ENCODE measurements at regions not wholly inside any gene's neighbourhood (a gene's known extent, or its start where the extent isn't known, plus 50 kb on each side); places are given as distances from the start of the nearest gene placed in this dataset.

GRCh38 chr6:120108061-120108795 is 758.7 kb upstream of the MAN1A1 start:
- no peak for DNase-seq (ENCODE audit: low read depth, low spot score)

GRCh38 chr6:120103618-120104017 is 754.1 kb upstream of the MAN1A1 start:
- no peak for DNase-seq (ENCODE audit: low read depth, low spot score)

GRCh38 chr6:120096696-120097260 is 747.2 kb upstream of the MAN1A1 start:
- no peak for DNase-seq (ENCODE audit: low read depth, low spot score)

- no peak for DNase-seq (ENCODE audit: low read depth, low spot score)
Measured at GRCh38 chr6:120083186-120083585, 733.6 kb upstream of the MAN1A1 start.

- peak; percentile 5 for DNase-seq (ENCODE audit: low read depth, low spot score)
Measured at GRCh38 chr6:120077489-120077888, 727.9 kb upstream of the MAN1A1 start.

GRCh38 chr6:120058410-120058809 is 708.8 kb upstream of the MAN1A1 start:
- no peak for DNase-seq (ENCODE audit: low read depth, low spot score)

- no peak for DNase-seq (ENCODE audit: low read depth, low spot score)
Measured at GRCh38 chr6:120056085-120056484, 706.5 kb upstream of the MAN1A1 start.

- DNase-seq (ENCODE audit: low read depth, low spot score), result no peak
Measured at GRCh38 chr6:120055071-120055470, 705.5 kb upstream of the MAN1A1 start.

GRCh38 chr6:120039664-120040063 is 690.1 kb upstream of the MAN1A1 start:
- DNase-seq (ENCODE audit: low read depth, low spot score), result no peak

GRCh38 chr6:120031837-120032236 is 682.3 kb upstream of the MAN1A1 start:
- DNase-seq (ENCODE audit: low read depth, low spot score), result no peak

- no peak for DNase-seq (ENCODE audit: low read depth, low spot score)
Measured at GRCh38 chr6:120026791-120027190, 677.2 kb upstream of the MAN1A1 start.

GRCh38 chr6:120010075-120010474 is 660.5 kb upstream of the MAN1A1 start:
- no peak for DNase-seq (ENCODE audit: low read depth, low spot score)

GRCh38 chr6:120005292-120005976 is 655.9 kb upstream of the MAN1A1 start:
- no peak for DNase-seq (ENCODE audit: low read depth, low spot score)

- no peak for DNase-seq (ENCODE audit: low read depth, low spot score)
Measured at GRCh38 chr6:119986934-119987549, 637.5 kb upstream of the MAN1A1 start.

GRCh38 chr6:119985952-119986736 is 636.6 kb upstream of the MAN1A1 start:
- DNase-seq (ENCODE audit: low read depth, low spot score), result no peak

- DNase-seq (ENCODE audit: low read depth, low spot score), result no peak
Measured at GRCh38 chr6:119980802-119981201, 631.2 kb upstream of the MAN1A1 start.

GRCh38 chr6:119979862-119980261 is 630.3 kb upstream of the MAN1A1 start:
- DNase-seq (ENCODE audit: low read depth, low spot score), result no peak

GRCh38 chr6:119978274-119978889 is 628.8 kb upstream of the MAN1A1 start:
- DNase-seq (ENCODE audit: low read depth, low spot score), result peak; percentile 47

- DNase-seq (ENCODE audit: low read depth, low spot score), result no peak
Measured at GRCh38 chr6:119974430-119975159, 625.0 kb upstream of the MAN1A1 start.

- no peak for DNase-seq (ENCODE audit: low read depth, low spot score)
Measured at GRCh38 chr6:119966484-119966883, 616.9 kb upstream of the MAN1A1 start.

GRCh38 chr6:119965900-119966299 is 616.3 kb upstream of the MAN1A1 start:
- DNase-seq (ENCODE audit: low read depth, low spot score), result no peak
